ENCODE measurements at regions not wholly inside any gene's neighbourhood (a gene's known extent, or its start where the extent isn't known, plus 50 kb on each side); places are given as distances from the start of the nearest gene placed in this dataset.
"Not testable (repeated sequence)": the region's sequence is repeated elsewhere in the genome, so short reads cannot be mapped to it uniquely, and the experiment has no call there.

DNA sequence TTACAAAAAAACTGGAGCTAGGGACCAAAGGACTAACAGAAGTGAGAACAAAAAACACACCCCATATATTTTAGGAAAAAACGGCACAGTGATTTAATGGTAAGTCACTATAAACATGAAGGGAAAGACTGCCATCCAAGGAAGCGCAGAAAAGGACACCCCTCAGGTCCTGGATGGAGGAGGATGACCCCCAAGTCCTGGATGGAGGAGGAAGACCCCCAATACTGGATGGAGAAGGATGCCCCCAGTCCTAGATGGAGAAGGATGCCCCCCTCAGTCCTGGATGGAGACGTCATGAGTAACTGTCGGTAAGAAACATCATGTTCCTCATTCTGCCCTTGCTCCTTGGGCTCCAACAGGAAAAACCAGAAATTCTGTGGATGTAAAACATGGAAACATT, 89.9 kb downstream of the POTEG start:
- H3K4me3 ChIP-seq; H3K9me2 ChIP-seq (ENCODE audit: insufficient read depth); POLR2A ChIA-PET (ENCODE audit: unreplicated experiment); H3K27ac ChIP-seq; BruUV-seq (replicated peaks); DNase-seq; H3F3A ChIP-seq (ENCODE audit: insufficient read depth, low read depth); H3K36me3 ChIP-seq (ENCODE audit: low read depth); H2AFZ ChIP-seq; CTCF ChIA-PET; H3K9me3 ChIP-seq (ENCODE audit: insufficient read depth, low read depth); H3K79me2 ChIP-seq (ENCODE audit: low read depth); intact Hi-C loops (cut with micrococcal nuclease; ENCODE audit: unreplicated experiment); H3K4me1 ChIP-seq (replicated peaks; ENCODE audit: insufficient read depth); H4K20me1 ChIP-seq (ENCODE audit: insufficient read depth); H3K27me3 ChIP-seq (ENCODE audit: insufficient read depth, low read depth): not testable (repeated sequence)
- peak overlapping the region; percentile 46 for H3K4me2 ChIP-seq

DNA sequence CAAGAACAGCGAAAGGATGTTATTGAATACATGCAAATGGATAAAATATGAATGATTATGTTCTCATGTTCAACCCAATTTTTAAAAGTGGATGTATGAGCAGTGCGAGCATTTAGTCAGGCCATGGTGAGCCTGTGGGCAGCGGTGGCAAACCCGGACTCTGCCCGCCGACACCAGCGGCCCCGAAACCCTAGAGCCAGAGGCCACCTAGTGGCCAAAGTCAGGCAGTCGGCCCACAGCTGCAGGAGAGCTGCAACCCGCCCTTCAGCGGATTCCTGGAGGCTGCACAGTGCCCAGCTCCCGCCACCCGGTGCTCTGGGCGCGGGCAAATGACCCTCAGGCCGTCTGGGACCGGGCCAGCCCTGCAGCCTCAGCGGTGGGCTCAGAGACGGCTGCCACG, 89.5 kb downstream of the POTEG start:
- H3K9me3 ChIP-seq (ENCODE audit: insufficient read depth, low read depth); CTCF ChIA-PET; H3K4me1 ChIP-seq (replicated peaks; ENCODE audit: insufficient read depth); H4K20me1 ChIP-seq (ENCODE audit: insufficient read depth); H3K27me3 ChIP-seq (ENCODE audit: insufficient read depth, low read depth); H3K4me3 ChIP-seq; intact Hi-C loops (cut with micrococcal nuclease; ENCODE audit: unreplicated experiment); BruUV-seq (replicated peaks); H3K9me2 ChIP-seq (ENCODE audit: insufficient read depth); DNase-seq; H3F3A ChIP-seq (ENCODE audit: insufficient read depth, low read depth); POLR2A ChIA-PET (ENCODE audit: unreplicated experiment); H3K36me3 ChIP-seq (ENCODE audit: low read depth); H3K79me2 ChIP-seq (ENCODE audit: low read depth); H2AFZ ChIP-seq; H3K27ac ChIP-seq: not testable (repeated sequence)
- TF ChIP-seq, protein P1, sequence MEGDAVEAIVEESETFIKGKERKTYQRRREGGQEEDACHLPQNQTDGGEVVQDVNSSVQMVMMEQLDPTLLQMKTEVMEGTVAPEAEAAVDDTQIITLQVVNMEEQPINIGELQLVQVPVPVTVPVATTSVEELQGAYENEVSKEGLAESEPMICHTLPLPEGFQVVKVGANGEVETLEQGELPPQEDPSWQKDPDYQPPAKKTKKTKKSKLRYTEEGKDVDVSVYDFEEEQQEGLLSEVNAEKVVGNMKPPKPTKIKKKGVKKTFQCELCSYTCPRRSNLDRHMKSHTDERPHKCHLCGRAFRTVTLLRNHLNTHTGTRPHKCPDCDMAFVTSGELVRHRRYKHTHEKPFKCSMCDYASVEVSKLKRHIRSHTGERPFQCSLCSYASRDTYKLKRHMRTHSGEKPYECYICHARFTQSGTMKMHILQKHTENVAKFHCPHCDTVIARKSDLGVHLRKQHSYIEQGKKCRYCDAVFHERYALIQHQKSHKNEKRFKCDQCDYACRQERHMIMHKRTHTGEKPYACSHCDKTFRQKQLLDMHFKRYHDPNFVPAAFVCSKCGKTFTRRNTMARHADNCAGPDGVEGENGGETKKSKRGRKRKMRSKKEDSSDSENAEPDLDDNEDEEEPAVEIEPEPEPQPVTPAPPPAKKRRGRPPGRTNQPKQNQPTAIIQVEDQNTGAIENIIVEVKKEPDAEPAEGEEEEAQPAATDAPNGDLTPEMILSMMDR (conservative IDR thresholded peaks at IDR 0.05): 0 out of 2 replicates have a peak, but pooled peaks have one; percentile 27
- H3K4me2 ChIP-seq: peak overlapping the region; percentile 46

DNA sequence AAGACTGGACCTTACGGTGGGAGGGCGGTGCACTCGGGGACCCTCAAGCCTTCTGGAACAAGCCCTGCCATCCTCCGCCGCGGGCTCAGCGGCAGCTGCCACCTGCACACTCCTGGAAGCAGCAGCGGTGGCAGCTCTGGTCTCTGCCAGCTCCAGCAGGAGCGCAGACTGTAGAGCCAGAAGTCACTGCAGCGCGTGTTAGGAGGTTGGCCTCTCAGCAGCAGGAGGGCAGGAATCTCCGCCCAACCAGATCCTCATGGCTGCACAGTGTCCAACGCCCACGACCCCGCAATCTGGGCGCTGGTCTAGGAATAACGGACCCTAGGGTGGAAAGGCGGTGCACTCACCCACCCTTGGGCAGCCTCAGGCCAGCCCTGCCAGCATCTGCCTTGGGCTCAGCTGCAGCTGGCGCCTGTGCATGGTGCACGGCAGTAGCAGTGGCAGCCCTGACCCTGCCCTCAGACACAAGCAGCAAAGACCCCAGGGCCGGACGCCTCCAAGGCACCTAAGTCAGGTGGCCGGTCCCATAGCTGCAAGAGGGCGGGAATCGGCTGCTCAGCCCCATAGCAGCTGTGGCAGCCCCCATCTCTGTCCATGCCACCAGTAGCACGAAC, 88.7 kb downstream of the POTEG start:
- H3K36me3 ChIP-seq (ENCODE audit: low read depth); DNase-seq; intact Hi-C loops (cut with micrococcal nuclease; ENCODE audit: unreplicated experiment); H3K9me3 ChIP-seq (ENCODE audit: insufficient read depth, low read depth); BruUV-seq (replicated peaks); H3K27me3 ChIP-seq (ENCODE audit: insufficient read depth, low read depth); H3K4me3 ChIP-seq; H2AFZ ChIP-seq; H3K4me1 ChIP-seq (replicated peaks; ENCODE audit: insufficient read depth); H3K27ac ChIP-seq; H3K4me2 ChIP-seq; H3F3A ChIP-seq (ENCODE audit: insufficient read depth, low read depth); H3K9me2 ChIP-seq (ENCODE audit: insufficient read depth); CTCF ChIA-PET; H3K79me2 ChIP-seq (ENCODE audit: low read depth); H4K20me1 ChIP-seq (ENCODE audit: insufficient read depth); POLR2A ChIA-PET (ENCODE audit: unreplicated experiment): not testable (repeated sequence)

DNA sequence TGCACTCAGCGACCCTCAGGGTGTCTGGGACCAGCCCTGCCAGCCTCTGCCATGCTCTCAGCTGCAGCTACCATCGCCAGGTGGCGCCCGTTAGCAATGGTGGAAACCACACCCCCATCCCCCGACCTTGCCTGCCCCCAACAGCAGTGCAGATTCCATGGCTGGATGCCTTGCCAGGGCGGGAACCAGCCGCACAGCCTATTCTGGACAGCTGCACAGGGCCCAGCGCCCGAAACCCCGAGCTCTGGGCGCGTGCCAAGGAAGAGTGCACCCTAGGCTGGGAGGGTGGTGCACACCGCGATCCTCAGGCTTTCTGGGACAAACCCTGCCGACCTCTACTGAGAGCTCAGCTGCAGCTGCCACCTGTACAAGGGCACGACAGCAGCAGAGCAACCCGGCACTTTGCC, 88.1 kb downstream of the POTEG start:
- H3K27ac ChIP-seq; H3K36me3 ChIP-seq (ENCODE audit: low read depth); CTCF ChIA-PET; H3F3A ChIP-seq (ENCODE audit: insufficient read depth, low read depth); H3K4me1 ChIP-seq (replicated peaks; ENCODE audit: insufficient read depth); intact Hi-C loops (cut with micrococcal nuclease; ENCODE audit: unreplicated experiment); BruUV-seq (replicated peaks); H3K9me3 ChIP-seq (ENCODE audit: insufficient read depth, low read depth); H3K4me2 ChIP-seq; H3K27me3 ChIP-seq (ENCODE audit: insufficient read depth, low read depth); H4K20me1 ChIP-seq (ENCODE audit: insufficient read depth); H3K4me3 ChIP-seq; H3K9me2 ChIP-seq (ENCODE audit: insufficient read depth); POLR2A ChIA-PET (ENCODE audit: unreplicated experiment); H3K79me2 ChIP-seq (ENCODE audit: low read depth); H2AFZ ChIP-seq: not testable (repeated sequence)
- DNase-seq: peak in 1 of 2 experiments; percentile 9

DNA sequence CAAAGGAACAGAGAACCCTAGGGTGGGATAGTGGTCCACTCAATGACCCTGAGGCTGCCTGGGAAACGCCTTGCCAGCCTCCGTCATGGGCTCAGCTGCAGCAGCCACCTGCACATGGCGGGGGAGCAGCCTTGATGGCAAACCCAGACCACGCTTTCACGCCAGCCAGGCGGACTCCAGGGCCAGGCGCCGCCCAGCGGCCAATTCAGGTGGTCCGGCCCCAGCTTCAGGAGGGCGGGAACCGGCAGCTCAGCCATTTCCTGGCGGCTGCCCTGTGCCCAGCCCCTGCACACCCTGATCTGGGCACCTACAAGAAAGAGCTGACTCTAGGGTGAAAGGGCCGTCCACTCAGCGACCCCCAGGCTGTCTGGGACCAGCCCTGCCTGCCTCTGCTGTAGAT, 87.5 kb downstream of the POTEG start:
- H3K27me3 ChIP-seq (ENCODE audit: insufficient read depth, low read depth); H3K79me2 ChIP-seq (ENCODE audit: low read depth); H3K27ac ChIP-seq; H4K20me1 ChIP-seq (ENCODE audit: insufficient read depth); H3F3A ChIP-seq (ENCODE audit: insufficient read depth, low read depth); H2AFZ ChIP-seq; H3K4me2 ChIP-seq; BruUV-seq (replicated peaks); intact Hi-C loops (cut with micrococcal nuclease; ENCODE audit: unreplicated experiment); H3K9me2 ChIP-seq (ENCODE audit: insufficient read depth); H3K9me3 ChIP-seq (ENCODE audit: insufficient read depth, low read depth); H3K4me1 ChIP-seq (replicated peaks; ENCODE audit: insufficient read depth); H3K4me3 ChIP-seq; DNase-seq; CTCF ChIA-PET; POLR2A ChIA-PET (ENCODE audit: unreplicated experiment); H3K36me3 ChIP-seq (ENCODE audit: low read depth): not testable (repeated sequence)

DNA sequence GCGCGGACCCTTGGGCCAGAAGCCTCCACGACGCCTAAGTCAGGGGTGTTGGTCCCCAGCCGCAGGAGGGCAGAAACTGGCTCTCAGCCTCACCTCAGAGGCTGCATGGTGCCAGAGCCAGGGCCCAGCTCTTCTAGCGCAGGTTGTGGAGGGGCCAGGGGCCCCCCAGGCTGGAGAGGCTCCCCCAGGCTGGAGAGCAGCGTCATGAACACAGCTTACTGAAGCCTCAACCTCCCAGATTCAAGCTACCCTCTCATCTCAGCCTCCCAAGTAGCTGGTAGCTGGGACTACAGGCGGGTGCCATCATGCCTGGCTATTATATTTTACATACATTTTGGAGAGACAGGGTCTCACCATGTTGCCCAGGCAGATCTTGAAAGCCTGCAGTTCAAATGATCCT, 87.0 kb downstream of the POTEG start:
- CTCF ChIA-PET; BruUV-seq (replicated peaks); H3K9me3 ChIP-seq (ENCODE audit: insufficient read depth, low read depth); H3K4me2 ChIP-seq; H3K36me3 ChIP-seq (ENCODE audit: low read depth); DNase-seq; H3K27ac ChIP-seq; H3K79me2 ChIP-seq (ENCODE audit: low read depth); H3K9me2 ChIP-seq (ENCODE audit: insufficient read depth); H4K20me1 ChIP-seq (ENCODE audit: insufficient read depth); H3K4me1 ChIP-seq (replicated peaks; ENCODE audit: insufficient read depth); intact Hi-C loops (cut with micrococcal nuclease; ENCODE audit: unreplicated experiment); H3K27me3 ChIP-seq (ENCODE audit: insufficient read depth, low read depth); H3K4me3 ChIP-seq; H2AFZ ChIP-seq; POLR2A ChIA-PET (ENCODE audit: unreplicated experiment); H3F3A ChIP-seq (ENCODE audit: insufficient read depth, low read depth): not testable (repeated sequence)
